H1 (cell line): ENCODE measurements at regions not wholly inside any gene's neighbourhood (a gene's known extent, or its start where the extent isn't known, plus 50 kb on each side); places are given as distances from the start of the nearest gene placed in this dataset.

Source experiments
- CTCF ChIA-PET: fragments of 300-600 bp; sonication (Branson Sonifier 250); formaldehyde crosslinking; loops from one replicate; lab custom pipeline; 2021; ENCODE audit not compliant: partially characterized antibody; lab: Charles Lee
- POLR2A ChIA-PET: fragments of 300-600 bp; sonication (Branson Sonifier 250); formaldehyde crosslinking; loops from one replicate; lab custom pipeline; 2021; ENCODE audit warnings: inconsistent platforms; ENCODE audit not compliant: partially characterized antibody; lab: Charles Lee
- DNase-seq, 2 experiments: peaks; one replicate each; pipeline versions ENCODE4 v3.0.0 to v3.0.0-alpha.2; 2010 to 2022; ENCODE audit warnings: low spot score in 2 of 2, low read depth in 1 of 2, mixed read lengths in 1 of 2
- FAIRE-seq: peaks from 2 replicates; lab custom pipeline; 2011; peaks lifted over from hg19 to GRCh38; lab: Jason Lieb, UNC
- H2AFZ ChIP-seq: 2 replicates; pipeline ENCODE4 v1.8.1; 2012; ENCODE audit warnings: low read length, inconsistent platforms
- H2AK5ac ChIP-seq: 2 replicates; pipeline ENCODE4 v1.6.1; 2013; ENCODE audit warnings: low read depth, low read length
- H2BK120ac ChIP-seq: replicated peaks from 2 replicates; pipeline ENCODE3; 2013; ENCODE audit warnings: low read depth, low read length, inconsistent platforms
- H2BK12ac ChIP-seq: 2 replicates; pipeline ENCODE4 v1.6.1; 2013; ENCODE audit warnings: low read depth, low read length
- H2BK15ac ChIP-seq: 2 replicates; pipeline ENCODE4 v1.6.1; 2013; ENCODE audit warnings: low read length
- H2BK20ac ChIP-seq: 2 replicates; pipeline ENCODE4 v1.6.1; 2013; ENCODE audit warnings: low read length
- H2BK5ac ChIP-seq: 2 replicates; pipeline ENCODE4 v1.6.1; 2013; ENCODE audit warnings: low read depth, low read length
- H3K14ac ChIP-seq: 2 replicates; pipeline ENCODE4 v1.6.1; 2013; ENCODE audit warnings: inconsistent platforms; ENCODE audit not compliant: insufficient read length
- H3K18ac ChIP-seq: 2 replicates; pipeline ENCODE4 v1.6.1; 2013; ENCODE audit warnings: low read length; ENCODE audit errors: extremely low read depth
- H3K23ac ChIP-seq: 2 replicates; pipeline ENCODE4 v1.6.1; 2013; ENCODE audit warnings: inconsistent platforms; ENCODE audit not compliant: insufficient read length
- H3K23me2 ChIP-seq: 2 replicates; pipeline ENCODE4 v1.6.1; 2013; ENCODE audit warnings: low read depth, low read length
- H3K27ac ChIP-seq: 2 replicates; pipeline ENCODE4 v1.6.1; 2011; ENCODE audit warnings: low read depth, low read length, inconsistent platforms
- H3K27me3 ChIP-seq, 4 experiments: replicated peaks in 1 of 4; 1 replicate in 1 of 4; 2 replicates in 3 of 4; pipeline versions ENCODE4 v1.6.1 to v1.8.1; 2011 to 2013; ENCODE audit warnings: low read length in 3 of 4, mild to moderate bottlenecking in 3 of 4, inconsistent platforms in 2 of 4, mixed read lengths in 2 of 4, moderate library complexity in 1 of 4; ENCODE audit not compliant: control insufficient read depth in 3 of 4, insufficient read depth in 3 of 4; ENCODE audit errors: extremely low read depth in 1 of 4
- H3K36me3 ChIP-seq, 4 experiments: 2 replicates each; pipeline versions ENCODE4 v1.6.1 to v1.8.1; 2011 to 2013; ENCODE audit warnings: mild to moderate bottlenecking in 4 of 4, low read length in 3 of 4, moderate library complexity in 2 of 4, control low read depth in 1 of 4, inconsistent platforms in 1 of 4; ENCODE audit not compliant: insufficient read depth in 4 of 4, control insufficient read depth in 2 of 4
- H3K4ac ChIP-seq: replicated peaks from 2 replicates; pipeline ENCODE3; 2013; ENCODE audit warnings: low read length, low read depth, mixed read lengths, inconsistent platforms; ENCODE audit not compliant: insufficient read length
- H3K4me1 ChIP-seq, 4 experiments: replicated peaks in 1 of 4; 1 replicate in 1 of 4; 2 replicates in 3 of 4; pipeline versions ENCODE4 v1.6.1 to v1.8.1; 2011 to 2013; ENCODE audit warnings: low read length in 3 of 4, inconsistent platforms in 2 of 4, mixed read lengths in 1 of 4; ENCODE audit not compliant: insufficient read depth in 4 of 4, control insufficient read depth in 3 of 4
- H3K4me2 ChIP-seq, 2 experiments: 2 replicates each; pipeline versions ENCODE4 v1.6.1 to v1.8.1; 2011 to 2013; ENCODE audit warnings: low read depth in 2 of 2, low read length in 2 of 2, control low read depth in 1 of 2, inconsistent platforms in 1 of 2, mild to moderate bottlenecking in 1 of 2; ENCODE audit not compliant: insufficient read depth in 1 of 2
- H3K4me3 ChIP-seq, 4 experiments: fragments of 200-600, 300-600 bp in 1 of 4; sonication (generic), shearing (Covaris generic), sonication (Bioruptor Twin) in 1 of 4; 2 replicates each; pipeline versions ENCODE4 v1.5.1 to v1.8.1; 2011 to 2016; ENCODE audit warnings: low read length in 4 of 4, low read depth in 3 of 4, control low read depth in 2 of 4, inconsistent platforms in 2 of 4, mild to moderate bottlenecking in 2 of 4, mixed read lengths in 1 of 4, moderate library complexity in 1 of 4; ENCODE audit not compliant: insufficient read depth in 2 of 4; ENCODE audit errors: extremely low read depth in 1 of 4
- H3K56ac ChIP-seq: replicated peaks from 2 replicates; pipeline ENCODE3; 2013; ENCODE audit warnings: low read depth, mild to moderate bottlenecking, mixed read lengths, low read length, inconsistent platforms; ENCODE audit not compliant: insufficient read length
- H3K79me1 ChIP-seq: 2 replicates; pipeline ENCODE4 v1.6.1; 2013; ENCODE audit warnings: low read depth, low read length, control low read depth
- H3K79me2 ChIP-seq, 2 experiments: 2 replicates each; pipeline versions ENCODE4 v1.6.1 to v1.8.1; 2012 to 2013; ENCODE audit warnings: low read length in 2 of 2, mild to moderate bottlenecking in 2 of 2, inconsistent platforms in 1 of 2; ENCODE audit not compliant: insufficient read depth in 2 of 2, control insufficient read depth in 1 of 2
- H3K9ac ChIP-seq, 4 experiments: replicated peaks in 1 of 4; 1 replicate in 1 of 4; 2 replicates in 3 of 4; pipeline versions ENCODE4 v1.6.1 to v1.8.1; 2011 to 2013; ENCODE audit warnings: low read depth in 3 of 4, low read length in 3 of 4, control low read depth in 2 of 4, mild to moderate bottlenecking in 2 of 4, moderate library complexity in 2 of 4, inconsistent platforms in 1 of 4; ENCODE audit errors: extremely low read depth in 1 of 4
- H3K9me3 ChIP-seq, 2 experiments: 2 replicates each; pipeline versions ENCODE4 v1.6.1 to v1.8.1; 2012 to 2013; ENCODE audit warnings: mild to moderate bottlenecking in 2 of 2, moderate library complexity in 2 of 2, control low read depth in 1 of 2, inconsistent platforms in 1 of 2, low read depth in 1 of 2, low read length in 1 of 2, mixed read lengths in 1 of 2; ENCODE audit not compliant: insufficient read depth in 2 of 2
- H4K20me1 ChIP-seq, 2 experiments: replicated peaks in 1 of 2; 2 replicates each; pipeline versions ENCODE3 to v1.8.1; 2011 to 2013; ENCODE audit warnings: inconsistent platforms in 2 of 2, low read length in 2 of 2, mild to moderate bottlenecking in 1 of 2; ENCODE audit not compliant: insufficient read depth in 2 of 2, control insufficient read depth in 1 of 2
- H4K5ac ChIP-seq: 2 replicates; pipeline ENCODE4 v1.6.1; 2013; ENCODE audit warnings: low read length, low read depth, mixed read lengths, inconsistent platforms; ENCODE audit not compliant: insufficient read length
- H4K8ac ChIP-seq: 2 replicates; pipeline ENCODE4 v1.8.0; 2013; ENCODE audit warnings: mild to moderate bottlenecking, moderate library complexity, low read length, inconsistent platforms; ENCODE audit not compliant: insufficient read depth; ENCODE audit errors: extremely low read depth
- H4K91ac ChIP-seq: replicated peaks from 2 replicates; pipeline ENCODE3; 2013; ENCODE audit warnings: low read length, mixed read lengths, inconsistent platforms; ENCODE audit not compliant: insufficient read length
- CHD1 ChIP-seq: IDR thresholded peaks from 2 replicates; pipeline ENCODE4 v1.6.1; 2012; ENCODE audit warnings: low read depth, low read length, improper control_type of control experiment
- EZH2 ChIP-seq: fragments of 200-600 bp; sonication (generic); IDR thresholded peaks from 2 replicates; pipeline ENCODE4 v1.7.1; 2012; ENCODE audit warnings: low read depth, mild to moderate bottlenecking, moderate library complexity, low read length, inconsistent platforms; ENCODE audit not compliant: severe bottlenecking
- GTF2F1 ChIP-seq: IDR thresholded peaks from 2 replicates; pipeline ENCODE4 v1.6.1; 2012; ENCODE audit warnings: low read depth, low read length, improper control_type of control experiment, borderline replicate concordance
- SAP30 ChIP-seq: fragments of 300-600 bp; sonication (generic); IDR thresholded peaks from 2 replicates; pipeline ENCODE4 v1.7.1; 2012; ENCODE audit warnings: low read length, moderate library complexity, mild to moderate bottlenecking, inconsistent platforms; ENCODE audit not compliant: insufficient read depth, insufficient replicate concordance
- SIN3A ChIP-seq, 2 experiments: IDR thresholded peaks in 1 of 2; conservative IDR thresholded peaks in 1 of 2; 2 replicates each; pipeline ENCODE4 v1.6.1; 2011 to 2012; ENCODE audit warnings: low read length in 2 of 2, improper control_type of control experiment in 1 of 2, low read depth in 1 of 2, mild to moderate bottlenecking in 1 of 2
- SIX5 ChIP-seq: IDR thresholded peaks from 2 replicates; pipeline ENCODE4 v1.6.1; 2011; ENCODE audit warnings: mild to moderate bottlenecking, low read depth, low read length
- TAF1 ChIP-seq: IDR thresholded peaks from 2 replicates; pipeline ENCODE4 v1.6.1; 2011; ENCODE audit warnings: mild to moderate bottlenecking, low read depth, low read length
- TCF12 ChIP-seq: IDR thresholded peaks from 2 replicates; pipeline ENCODE4 v1.6.1; 2011; ENCODE audit warnings: low read depth, mild to moderate bottlenecking, low read length
- WGBS, 2 experiments: shearing (Covaris generic) in 1 of 2; methylation state at CpG; one replicate each; pipeline versions ENCODE4 v1.1.6 to v1.1.7; 2013 to 2015; ENCODE audit warnings: low lambda C conversion rate in 2 of 2, mixed read lengths in 2 of 2, inconsistent platforms in 1 of 2, low coverage in 1 of 2, missing lambda C conversion rate in 1 of 2; ENCODE audit not compliant: insufficient replicate concordance in 2 of 2, insufficient coverage in 1 of 2, insufficient read length in 1 of 2; ENCODE audit errors: extremely low coverage in 1 of 2, missing lambda C conversion rate in 1 of 2; 5-methylcytosine and 5-hydroxymethylcytosine counted together

DNA sequence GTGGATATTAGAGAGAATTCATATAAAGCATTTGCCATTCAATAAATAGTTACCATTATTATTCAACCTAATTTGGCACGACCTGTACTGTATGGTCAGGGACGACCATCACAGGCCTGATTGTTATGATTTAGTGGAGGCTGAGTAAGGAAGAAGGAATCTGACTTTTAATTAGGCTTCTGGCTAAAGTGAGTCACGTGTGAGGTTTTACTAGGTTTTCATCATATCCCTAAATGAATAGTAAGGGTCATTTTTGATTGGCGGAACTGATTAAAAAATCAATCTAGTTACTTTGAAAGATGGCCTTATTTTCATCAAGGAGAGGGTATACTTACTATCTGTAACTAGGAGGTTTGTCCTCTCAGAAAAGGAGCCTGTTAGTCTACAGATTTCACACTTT is 143.4 kb downstream of the ADCYAP1 start:
- Histone ChIP-seq H2BK15ac (no peak overlapping the region), H3K79me1 (no peaks in the 10 kb centered on the region), H3K23ac (no peak overlapping the region), H2AFZ (no peak overlapping the region), H2BK12ac (no peak overlapping the region), H3K79me2 (no peaks in the 10 kb centered on the region; a peak in 1 of 4 replicates), H4K91ac (no peak overlapping the region), H2BK120ac (no peak overlapping the region), H4K8ac (no peak overlapping the region), H3K4me1 (peaks cover 0 to 13% (median 2%) of the 10 kb centered on the region in 4 experiments; a peak in 3 of 7 replicates), H2BK20ac (no peak overlapping the region), H3K9ac (no peak overlapping the region), H4K20me1 (no peaks in the 10 kb centered on the region), H3K4me2 (no peak overlapping the region), H4K5ac (no peak overlapping the region), H3K18ac (no peak overlapping the region), H3K4me3 (no peak overlapping the region), H3K14ac (no peak overlapping the region), H3K56ac (no peak overlapping the region), H3K23me2 (no peaks in the 10 kb centered on the region; the same call in 1 of the 2 replicates), H2AK5ac (no peak overlapping the region), H3K9me3 (0 out of 4 replicates have a peak, but pooled peaks cover 0 to 2% of the 10 kb centered on the region in 2 experiments), H3K36me3 (no peaks in the 10 kb centered on the region; a peak in 1 of 8 replicates), H3K27me3 (no peaks in the 10 kb centered on the region), H3K27ac (no peak overlapping the region), H3K4ac (no peak overlapping the region), H2BK5ac (no peak overlapping the region)
- POLR2A ChIA-PET = no interaction called here
- no peak for FAIRE-seq
- no peak for DNase-seq
- 85% methylated on average over 4 of the region's 4 CpGs; no CpG with 5 or more reads in 1 of the 2 experiments for WGBS, 2 experiments
- CTCF ChIA-PET = no interaction called here
- no peak for TF ChIP-seq SIN3A (conservative IDR thresholded peaks at IDR 0.05 in 1 of 2, IDR thresholded peaks at IDR 0.05 in 1 of 2; ENCODE audit: low read depth in 1 of 2, low read length in 2 of 2)
- TF ChIP-seq TAF1 = no peak
- no peak for TF ChIP-seq SIX5
- no peak for TF ChIP-seq SAP30
- TF ChIP-seq CHD1 = no peak
- no peak for TF ChIP-seq EZH2
- TF ChIP-seq TCF12 = no peak
- no peak for TF ChIP-seq GTF2F1
